Endothelial cell of umbilical vein (primary cell): ENCODE measurements at regions not wholly inside any gene's neighbourhood (a gene's known extent, or its start where the extent isn't known, plus 50 kb on each side); places are given as distances from the start of the nearest gene placed in this dataset.
"Not testable (repeated sequence)": the region's sequence is repeated elsewhere in the genome, so short reads cannot be mapped to it uniquely, and the experiment has no call there.

Experiments
- BruUV-seq: library from RNA; stranded (reverse); fragments of 400-500 nt; replicated peaks from 2 replicates; lab custom pipeline; 2021; lab: Mats Ljungman, UMichigan
- CTCF ChIA-PET: fragments of 300-600, 350-600 bp; sonication (Branson Sonifier 250); formaldehyde crosslinking; loops from one replicate; lab custom pipeline; 2021; ENCODE audit warnings: antibody characterized with exemption, inconsistent platforms; lab: Charles Lee
- POLR2A ChIA-PET: fragments of 300-600, 350-600 bp; sonication (Branson Sonifier 250); formaldehyde crosslinking; loops from one replicate; lab custom pipeline; 2021; ENCODE audit warnings: antibody characterized with exemption, inconsistent platforms; lab: Charles Lee
- DNase-seq: peaks from one replicate; pipeline ENCODE4 v3.0.0-alpha.2; 2011; ENCODE audit warnings: low read depth, low spot score
- FAIRE-seq: peaks from 2 replicates; lab custom pipeline; 2011; peaks lifted over from hg19 to GRCh38; lab: Jason Lieb, UNC
- H2AFZ ChIP-seq: 2 replicates; pipeline ENCODE4 v1.6.0; 2012; ENCODE audit warnings: low read depth, low read length, control low read depth, inconsistent platforms
- H3K27ac ChIP-seq: 2 replicates; pipeline ENCODE4 v1.5.1; 2011; ENCODE audit warnings: low read depth, mild to moderate bottlenecking, control low read depth, low read length, moderate library complexity; ENCODE audit not compliant: insufficient read depth
- H3K27me3 ChIP-seq, 2 experiments: 2 replicates each; pipeline versions ENCODE4 v1.6.0 to v1.6.1; 2011; ENCODE audit warnings: low read length in 2 of 2, mixed read lengths in 1 of 2; ENCODE audit not compliant: control insufficient read depth in 2 of 2, insufficient read depth in 2 of 2
- H3K36me3 ChIP-seq, 2 experiments: 2 replicates in 1 of 2; 3 replicates in 1 of 2; pipeline ENCODE4 v1.5.1; 2011; ENCODE audit warnings: low read length in 2 of 2, mild to moderate bottlenecking in 1 of 2, moderate library complexity in 1 of 2; ENCODE audit not compliant: control insufficient read depth in 2 of 2, insufficient read depth in 2 of 2; ENCODE audit errors: extremely low read depth in 1 of 2
- H3K4me1 ChIP-seq: 3 replicates; pipeline ENCODE4 v1.5.1; 2011; ENCODE audit warnings: mild to moderate bottlenecking, low read length; ENCODE audit not compliant: control insufficient read depth, insufficient read depth; ENCODE audit errors: extremely low read depth
- H3K4me2 ChIP-seq: 2 replicates; pipeline ENCODE4 v1.6.1; 2011; ENCODE audit warnings: low read length, control low read depth, mixed read lengths; ENCODE audit not compliant: insufficient read depth
- H3K4me3 ChIP-seq, 3 experiments: fragments of 200-600 bp in 1 of 3; sonication (generic), shearing (Covaris generic) in 1 of 3; replicated peaks in 1 of 3; 2 replicates each; pipeline ENCODE4 v1.5.1; 2011 to 2016; ENCODE audit warnings: control low read depth in 3 of 3, low read length in 3 of 3, mild to moderate bottlenecking in 2 of 3, inconsistent platforms in 1 of 3, low read depth in 1 of 3, moderate library complexity in 1 of 3; ENCODE audit not compliant: insufficient read depth in 1 of 3
- H3K79me2 ChIP-seq: 2 replicates; pipeline ENCODE4 v1.6.0; 2012; ENCODE audit warnings: low read length, inconsistent platforms; ENCODE audit not compliant: control insufficient read depth, insufficient read depth
- H3K9ac ChIP-seq: replicated peaks from 2 replicates; pipeline ENCODE3; 2011; ENCODE audit warnings: low read length, control low read depth; ENCODE audit not compliant: insufficient read depth; ENCODE audit errors: extremely low read depth
- H3K9me1 ChIP-seq: replicated peaks from 3 replicates; pipeline ENCODE4 v1.6.0; 2011; ENCODE audit warnings: mild to moderate bottlenecking, low read length; ENCODE audit not compliant: control insufficient read depth, insufficient read depth; ENCODE audit errors: extremely low read depth
- H3K9me3 ChIP-seq: replicated peaks from 2 replicates; pipeline ENCODE4 v1.5.1; 2012; ENCODE audit warnings: low read length, inconsistent platforms; ENCODE audit not compliant: control insufficient read depth, insufficient read depth
- H4K20me1 ChIP-seq: replicated peaks from 2 replicates; pipeline ENCODE3; 2011; ENCODE audit warnings: mild to moderate bottlenecking, low read length; ENCODE audit not compliant: control insufficient read depth, insufficient read depth; ENCODE audit errors: extremely low read depth
- CTCF ChIP-seq, 2 donors: IDR thresholded peaks; 1 replicate in 1 of 2; 2 replicates in 1 of 2; pipeline ENCODE4 v1.5.1; 2011; ENCODE audit warnings: low read length in 2 of 2, mild to moderate bottlenecking in 2 of 2, moderate library complexity in 2 of 2, control low read depth in 1 of 2, inconsistent platforms in 1 of 2, low read depth in 1 of 2; ENCODE audit not compliant: insufficient read depth in 1 of 2; ENCODE audit errors: extremely low read depth in 1 of 2
- EZH2 ChIP-seq: IDR thresholded peaks from 2 replicates; pipeline ENCODE4 v1.6.1; 2012; ENCODE audit warnings: borderline replicate concordance, low read depth, mild to moderate bottlenecking, moderate library complexity, low read length, inconsistent platforms; ENCODE audit not compliant: severe bottlenecking
- FOS ChIP-seq: IDR thresholded peaks from 2 replicates; pipeline ENCODE4 v1.6.1; 2011; ENCODE audit warnings: mild to moderate bottlenecking, low read length, moderate library complexity, borderline replicate concordance; ENCODE audit not compliant: insufficient read depth
- GATA2 ChIP-seq: IDR thresholded peaks from 2 replicates; pipeline ENCODE4 v1.7.0; 2011; ENCODE audit warnings: low read depth, mild to moderate bottlenecking, moderate library complexity, mixed read lengths, low read length; ENCODE audit not compliant: insufficient read length, insufficient read depth
- JUN ChIP-seq: IDR thresholded peaks from 2 replicates; pipeline ENCODE4 v1.6.1; 2011; ENCODE audit warnings: borderline replicate concordance, low read depth; ENCODE audit not compliant: insufficient read length, insufficient read depth
- MAX ChIP-seq: IDR thresholded peaks from 2 replicates; pipeline ENCODE4 v1.6.1; 2011; ENCODE audit not compliant: insufficient read depth, insufficient read length
- POLR2AphosphoS5 ChIP-seq: IDR thresholded peaks from 2 replicates; pipeline ENCODE4 v1.6.1; 2012; ENCODE audit warnings: low read depth, mild to moderate bottlenecking, control low read depth, low read length, moderate library complexity; ENCODE audit not compliant: insufficient read depth
- dilution Hi-C: fragments of 300-500 bp; cut with MboI; formaldehyde crosslinking; loops from one replicate; pipeline ENCODE4 v1.15.0; 2019; ENCODE audit warnings: low sequenced_read_pairs; ENCODE audit not compliant: extremely low pct_ligation_motif_present
- intact Hi-C: fragments of 100-400 bp; cut with micrococcal nuclease; formaldehyde crosslinking; loops from one replicate; pipeline ENCODE4 v1.10.0; 2022

GRCh38 chr2:187782301-187782700, 228.1 kb upstream of the TFPI start:
- Histone ChIP-seq H3K4me3 (no peak overlapping the region), H3K9ac (no peak overlapping the region), H3K4me2 (no peak overlapping the region), H4K20me1 (no peaks in the 10 kb centered on the region), H3K27ac (no peak overlapping the region), H3K27me3 (no peaks in the 10 kb centered on the region), H2AFZ (no peak overlapping the region), H3K9me1 (no peaks in the 10 kb centered on the region), H3K4me1 (no peaks in the 10 kb centered on the region), H3K79me2 (no peaks in the 10 kb centered on the region), H3K9me3 (no peaks in the 10 kb centered on the region), H3K36me3 (no peaks in the 10 kb centered on the region)
- ChIA-PET CTCF (no interaction called here), POLR2A (no interaction called here)
- DNase-seq: no peak
- no peak for TF ChIP-seq FOS
- TF ChIP-seq POLR2AphosphoS5: no peak
- TF ChIP-seq GATA2: no peak
- FAIRE-seq: no peak
- BruUV-seq: no TSS peak
- dilution Hi-C loops: no loop called here
- intact Hi-C loops: no loop called here

- no peak overlapping the region for H3K4me2 ChIP-seq
- H3K36me3 ChIP-seq: no peaks in the 10 kb centered on the region
- H3K9me1 ChIP-seq: no peaks in the 10 kb centered on the region
- no peaks in the 10 kb centered on the region for H3K9me3 ChIP-seq
- no peak overlapping the region for H2AFZ ChIP-seq
- DNase-seq (no peak), FAIRE-seq (no peak)
- intact Hi-C loops: no loop called here
- no peaks in the 10 kb centered on the region for H3K79me2 ChIP-seq
- H3K27ac ChIP-seq: no peak overlapping the region
- no peak overlapping the region for H3K9ac ChIP-seq
- POLR2A ChIA-PET: no interaction called here
- CTCF ChIA-PET: no interaction called here
- TF ChIP-seq POLR2AphosphoS5: no peak
- TF ChIP-seq CTCF (IDR thresholded peaks at IDR 0.05; ENCODE audit: extremely low read depth in 1 of 2, insufficient read depth in 1 of 2, low read depth in 1 of 2, low read length in 2 of 2): no peak
- no peak for TF ChIP-seq EZH2
- no peak for TF ChIP-seq JUN
- TF ChIP-seq MAX: no peak
- no peak overlapping the region for H3K4me3 ChIP-seq
- H4K20me1 ChIP-seq: no peaks in the 10 kb centered on the region
- H3K27me3 ChIP-seq: no peaks in the 10 kb centered on the region
- no peaks in the 10 kb centered on the region for H3K4me1 ChIP-seq
- dilution Hi-C loops: no loop called here
- BruUV-seq: no TSS peak
Observed at GRCh38 chr2:187783446-187783845, 229.2 kb upstream of the TFPI start.

GRCh38 chr2:187784138-187784537, 229.9 kb upstream of the TFPI start:
- H3K9me1 ChIP-seq, H3K79me2 ChIP-seq, H4K20me1 ChIP-seq, H3K9ac ChIP-seq, FAIRE-seq, H3K27ac ChIP-seq, dilution Hi-C loops, H3K4me3 ChIP-seq, H3K4me1 ChIP-seq, DNase-seq, intact Hi-C loops, H3K4me2 ChIP-seq, CTCF ChIA-PET, H3K27me3 ChIP-seq, H3K9me3 ChIP-seq, POLR2A ChIA-PET, H3K36me3 ChIP-seq, BruUV-seq, H2AFZ ChIP-seq: not testable (repeated sequence)
